Lower lobe of right lung (tissue), 2 donors: ENCODE measurements at regions not wholly inside any gene's neighbourhood (a gene's known extent, or its start where the extent isn't known, plus 50 kb on each side); places are given as distances from the start of the nearest gene placed in this dataset.

Experiments
- ATAC-seq, 2 donors: fragments of 200-7000 bp; cut with Tn5 transposase; one replicate each; pipeline ENCODE4 v1.9.1; 2020 to 2022; ENCODE audit warnings: mild to moderate bottlenecking in 2 of 2, moderate library complexity in 2 of 2
- DNase-seq: peaks from one replicate; pipeline ENCODE4 v3.0.0-alpha.2; 2020
- H3K27ac ChIP-seq: fragments of 200-600 bp; one replicate; pipeline ENCODE4 v1.8.0; 2022
- H3K27me3 ChIP-seq: fragments of 200-600 bp; one replicate; pipeline ENCODE4 v1.8.0; 2022; ENCODE audit warnings: low read depth
- H3K36me3 ChIP-seq: fragments of 200-600 bp; one replicate; pipeline ENCODE4 v1.8.0; 2022; ENCODE audit warnings: mild to moderate bottlenecking
- H3K4me1 ChIP-seq: fragments of 200-600 bp; one replicate; pipeline ENCODE4 v1.8.0; 2022
- H3K4me3 ChIP-seq: fragments of 200-600 bp; one replicate; pipeline ENCODE4 v1.8.0; 2022; ENCODE audit warnings: mild to moderate bottlenecking
- H3K9me3 ChIP-seq: fragments of 200-600 bp; one replicate; pipeline ENCODE4 v1.8.0; 2022
- CTCF ChIP-seq: fragments of 200-600 bp; IDR thresholded peaks from one replicate; pipeline ENCODE4 v1.8.0; 2022; ENCODE audit warnings: antibody characterized with exemption, mild to moderate bottlenecking
- intact Hi-C: fragments of 100-400 bp; cut with DNase I; formaldehyde crosslinking; loops from one replicate; pipeline ENCODE4 v1.11.0; 2022
- donor health status: DM: no; HTN: yes; CAD: no; lungs with severe emphysema.

GRCh38 chrY:15162211-15162610 is 637.9 kb downstream of the NLGN4Y start:
- ATAC-seq = no peak
- Histone ChIP-seq H3K27me3 (no peaks in the 10 kb centered on the region), H3K9me3 (no peaks in the 10 kb centered on the region), H3K36me3 (no peaks in the 10 kb centered on the region), H3K27ac (no peak overlapping the region), H3K4me3 (no peak overlapping the region), H3K4me1 (no peaks in the 10 kb centered on the region)
- TF ChIP-seq CTCF = no peak
- intact Hi-C loops = no loop called here
- no peak for DNase-seq

- Histone ChIP-seq H3K36me3 (no peaks in the 10 kb centered on the region), H3K27me3 (no peaks in the 10 kb centered on the region), H3K4me3 (no peak overlapping the region), H3K9me3 (no peaks in the 10 kb centered on the region), H3K27ac (no peak overlapping the region), H3K4me1 (no peaks in the 10 kb centered on the region)
- TF ChIP-seq CTCF = no peak
- ATAC-seq = no peak
- DNase-seq = no peak
- intact Hi-C loops = no loop called here
Measured at GRCh38 chrY:15179890-15180289, 655.6 kb downstream of the NLGN4Y start.

GRCh38 chrY:15229056-15229455 is 704.7 kb downstream of the NLGN4Y start:
- H3K9me3 ChIP-seq = no peaks in the 10 kb centered on the region
- peak; percentile 12 for TF ChIP-seq CTCF
- intact Hi-C loops = no loop called here
- ATAC-seq (no peak), DNase-seq (no peak)
- H3K36me3 ChIP-seq = no peaks in the 10 kb centered on the region
- no peak overlapping the region for H3K4me3 ChIP-seq
- no peak overlapping the region for H3K27ac ChIP-seq
- no peaks in the 10 kb centered on the region for H3K27me3 ChIP-seq
- H3K4me1 ChIP-seq = no peaks in the 10 kb centered on the region

GRCh38 chrY:15239596-15240132 is 715.3 kb downstream of the NLGN4Y start:
- intact Hi-C loops = no loop called here
- TF ChIP-seq CTCF = no peak
- Histone ChIP-seq H3K9me3 (no peaks in the 10 kb centered on the region), H3K4me3 (no peak overlapping the region), H3K36me3 (no peaks in the 10 kb centered on the region), H3K27ac (no peak overlapping the region), H3K27me3 (no peaks in the 10 kb centered on the region), H3K4me1 (no peaks in the 10 kb centered on the region)
- ATAC-seq (no peak), DNase-seq (no peak)

- H3K4me1 ChIP-seq = no peaks in the 10 kb centered on the region
- no peaks in the 10 kb centered on the region for H3K9me3 ChIP-seq
- H3K27ac ChIP-seq = no peak overlapping the region
- TF ChIP-seq CTCF = no peak
- H3K27me3 ChIP-seq = no peaks in the 10 kb centered on the region
- ATAC-seq (peak in 1 of 2 donors; percentile 67), DNase-seq (no peak)
- no peak overlapping the region for H3K4me3 ChIP-seq
- intact Hi-C loops = no loop called here
- H3K36me3 ChIP-seq = no peaks in the 10 kb centered on the region
Measured at GRCh38 chrY:15259286-15259685, 735.0 kb downstream of the NLGN4Y start.

GRCh38 chrY:15286572-15286971 is 762.2 kb downstream of the NLGN4Y start:
- Histone ChIP-seq H3K27ac (no peak overlapping the region), H3K9me3 (no peaks in the 10 kb centered on the region), H3K4me3 (no peak overlapping the region), H3K27me3 (no peaks in the 10 kb centered on the region), H3K4me1 (no peaks in the 10 kb centered on the region), H3K36me3 (no peaks in the 10 kb centered on the region)
- no peak for DNase-seq
- intact Hi-C loops = no loop called here
- no peak for ATAC-seq
- no peak for TF ChIP-seq CTCF
